Neural progenitor cell (in vitro differentiated cells): ENCODE measurements at regions not wholly inside any gene's neighbourhood (a gene's known extent, or its start where the extent isn't known, plus 50 kb on each side); places are given as distances from the start of the nearest gene placed in this dataset.

ENCODE experiments used
- CTCF ChIP-seq: fragments of 200-600 bp; sonication (generic); IDR thresholded peaks from 2 replicates; pipeline ENCODE4 v1.5.1; 2017; ENCODE audit warnings: antibody characterized with exemption, mild to moderate bottlenecking
- EZH2phosphoT487 ChIP-seq: fragments of 200-600 bp; sonication (generic); IDR thresholded peaks from 2 replicates; pipeline ENCODE4 v1.6.1; 2017; ENCODE audit warnings: antibody characterized with exemption

GRCh38 chr12:111121840-111122239, 201.5 kb upstream of the MYL2 start:
- TF ChIP-seq CTCF (peak; percentile 33), EZH2phosphoT487 (no peak)
